SK-N-SH (cell line): ENCODE measurements at regions not wholly inside any gene's neighbourhood (a gene's known extent, or its start where the extent isn't known, plus 50 kb on each side); places are given as distances from the start of the nearest gene placed in this dataset.

Source experiments
- CTCF ChIA-PET: fragments of 300-600, 350-600 bp; formaldehyde crosslinking; extraction: SDS; loops from one replicate; lab custom pipeline; 2021; lab: Yijun Ruan, JAX
- POLR2A ChIA-PET: fragments of 350-600 bp; sonication (Branson Sonifier 250); formaldehyde crosslinking; extraction: SDS; loops from one replicate; lab custom pipeline; 2020; ENCODE audit warnings: antibody characterized with exemption, inconsistent platforms; lab: Yijun Ruan, JAX
- DNase-seq: peaks from one replicate; pipeline ENCODE4 v3.0.0; 2012
- H2AFZ ChIP-seq: fragments of 200-600 bp; sonication (generic); 2 replicates; pipeline ENCODE4 v1.8.1; 2016; ENCODE audit warnings: antibody characterized with exemption, mild to moderate bottlenecking, low read depth
- H3F3A ChIP-seq: fragments of 200-600 bp; sonication (generic); replicated peaks from 2 replicates; pipeline ENCODE3; 2016; ENCODE audit warnings: antibody characterized with exemption, mild to moderate bottlenecking; ENCODE audit not compliant: insufficient read depth
- H3K27ac ChIP-seq, 2 experiments: fragments of 200-500 bp in 1 of 2; fragments of 200-600 bp in 1 of 2; sonication (Bioruptor generic) in 1 of 2; sonication (generic), shearing (Covaris generic) in 1 of 2; 2 replicates each; pipeline versions ENCODE4 v1.5.1 to v1.6.1; 2014 to 2016; ENCODE audit warnings: low read depth in 2 of 2, inconsistent platforms in 1 of 2, low read length in 1 of 2, mild to moderate bottlenecking in 1 of 2, mixed read lengths in 1 of 2
- H3K27me3 ChIP-seq: fragments of 200-600 bp; sonication (generic), shearing (Covaris generic); 2 replicates; pipeline ENCODE4 v1.6.1; 2016; ENCODE audit warnings: mixed run types; ENCODE audit not compliant: insufficient read depth
- H3K36me3 ChIP-seq, 2 experiments: fragments of 200-500 bp in 1 of 2; fragments of 200-600 bp in 1 of 2; sonication (Bioruptor generic) in 1 of 2; sonication (generic) in 1 of 2; replicated peaks in 1 of 2; 2 replicates each; pipeline versions ENCODE3 to v1.5.1; 2014 to 2016; ENCODE audit warnings: low read length in 1 of 2, mild to moderate bottlenecking in 1 of 2; ENCODE audit not compliant: insufficient read depth in 2 of 2, control insufficient read depth in 1 of 2
- H3K4me1 ChIP-seq, 2 experiments: fragments of 200-500 bp in 1 of 2; fragments of 200-600 bp in 1 of 2; sonication (Bioruptor generic) in 1 of 2; sonication (generic), shearing (Covaris generic) in 1 of 2; 2 replicates each; pipeline versions ENCODE4 v1.5.1 to v1.6.1; 2014 to 2016; ENCODE audit warnings: low read depth in 1 of 2, low read length in 1 of 2, mixed run types in 1 of 2; ENCODE audit not compliant: insufficient read depth in 2 of 2, control insufficient read depth in 1 of 2
- H3K4me2 ChIP-seq: fragments of 200-600 bp; sonication (generic), shearing (Covaris generic); 2 replicates; pipeline ENCODE4 v1.6.1; 2017; ENCODE audit warnings: mixed run types
- H3K4me3 ChIP-seq, 2 experiments: fragments of 200-500 bp in 1 of 2; fragments of 200-600 bp in 1 of 2; sonication (Bioruptor generic) in 1 of 2; sonication (generic), shearing (Covaris generic) in 1 of 2; 2 replicates each; pipeline versions ENCODE4 v1.5.1 to v1.8.1; 2014 to 2016; ENCODE audit warnings: low read depth in 2 of 2, inconsistent platforms in 1 of 2, low read length in 1 of 2, mild to moderate bottlenecking in 1 of 2, mixed read lengths in 1 of 2, moderate library complexity in 1 of 2
- H3K79me2 ChIP-seq: fragments of 200-600 bp; sonication (generic); 2 replicates; pipeline ENCODE4 v1.8.1; 2017; ENCODE audit warnings: mild to moderate bottlenecking; ENCODE audit not compliant: insufficient read depth
- H3K9ac ChIP-seq: fragments of 200-600 bp; sonication (generic); 2 replicates; pipeline ENCODE4 v1.6.1; 2017; ENCODE audit warnings: mixed run types
- H3K9me2 ChIP-seq: fragments of 200-600 bp; sonication (generic); 2 replicates; pipeline ENCODE4 v1.6.1; 2017; ENCODE audit warnings: mixed run types
- H3K9me3 ChIP-seq: fragments of 200-600 bp; sonication (generic); 2 replicates; pipeline ENCODE4 v1.6.1; 2017; ENCODE audit warnings: mixed run types, mild to moderate bottlenecking, moderate library complexity
- H4K20me1 ChIP-seq: fragments of 200-600 bp; sonication (generic); 2 replicates; pipeline ENCODE4 v1.6.1; 2017; ENCODE audit warnings: mild to moderate bottlenecking, mixed run types; ENCODE audit not compliant: insufficient read depth
- EP300 ChIP-seq, 2 experiments: IDR thresholded peaks; 2 replicates each; pipeline versions ENCODE4 v1.4.0 to v1.6.1; 2012; ENCODE audit warnings: borderline replicate concordance in 1 of 2, low read depth in 1 of 2, low read length in 1 of 2
- FOXJ3 ChIP-seq: sonication (generic); formaldehyde crosslinking; IDR thresholded peaks from 2 replicates; pipeline ENCODE4 v1.5.1; 2020; ENCODE audit warnings: mild to moderate bottlenecking, missing genetic modification reagents
- GABPA ChIP-seq: IDR thresholded peaks from 2 replicates; pipeline ENCODE4 v1.4.0; 2012; ENCODE audit warnings: low read depth, mild to moderate bottlenecking
- GATA2 ChIP-seq: sonication (generic); formaldehyde crosslinking; IDR thresholded peaks from 2 replicates; pipeline ENCODE4 v1.5.0; 2020; ENCODE audit warnings: mild to moderate bottlenecking, missing genetic modification reagents
- JUND ChIP-seq: IDR thresholded peaks from 2 replicates; pipeline ENCODE4 v1.4.0; 2012
- MEF2A ChIP-seq: IDR thresholded peaks from 2 replicates; pipeline ENCODE4 v1.4.0; 2012; ENCODE audit warnings: low read depth, borderline replicate concordance
- NRF1 ChIP-seq: IDR thresholded peaks from 2 replicates; pipeline ENCODE4 v1.6.1; 2012; ENCODE audit warnings: low read depth, mild to moderate bottlenecking, low read length
- POLR2AphosphoS5 ChIP-seq: IDR thresholded peaks from 2 replicates; pipeline ENCODE4 v1.6.1; 2012; ENCODE audit warnings: low read depth, low read length
- RXRA ChIP-seq: IDR thresholded peaks from 2 replicates; pipeline ENCODE4 v1.4.0; 2012; ENCODE audit warnings: low read depth, mild to moderate bottlenecking, borderline replicate concordance
- SMC3 ChIP-seq: IDR thresholded peaks from 2 replicates; pipeline ENCODE4 v1.6.1; 2012; ENCODE audit warnings: low read depth, low read length, improper control_type of control experiment
- TCF12 ChIP-seq: IDR thresholded peaks from 2 replicates; pipeline ENCODE4 v1.4.0; 2012
- TEAD4 ChIP-seq: IDR thresholded peaks from 2 replicates; pipeline ENCODE4 v1.4.0; 2012; ENCODE audit warnings: mild to moderate bottlenecking, borderline replicate concordance; ENCODE audit not compliant: insufficient read depth
- WGBS: methylation state at CpG from one replicate; pipeline ENCODE4 v1.1.6; 2017; ENCODE audit warnings: low lambda C conversion rate; 5-methylcytosine and 5-hydroxymethylcytosine counted together
- TF ChIP-seq, protein P1 (sequence below): IDR thresholded peaks from 2 replicates; pipeline ENCODE4 v1.6.1; 2012; ENCODE audit warnings: mild to moderate bottlenecking, low read depth, low read length, moderate library complexity
- TF ChIP-seq, protein P2 (sequence below): fragments of 150-350 bp; IDR thresholded peaks from 2 replicates; pipeline ENCODE4 v1.6.1; 2017; ENCODE audit warnings: antibody characterized with exemption, low read length, low read depth, borderline replicate concordance
- TF ChIP-seq, protein P3 (sequence below): IDR thresholded peaks from 2 replicates; pipeline ENCODE4 v1.4.0; 2012; ENCODE audit warnings: low read depth, borderline replicate concordance

- no peaks in the 10 kb centered on the region for H3K36me3 ChIP-seq
- WGBS, result 2% methylated on average over 2 of the region's 2 CpGs
- no peaks in the 10 kb centered on the region for H3K9me3 ChIP-seq
- ChIA-PET POLR2A (no interaction called here), CTCF (no interaction called here)
- no peaks in the 10 kb centered on the region for H4K20me1 ChIP-seq
- H3K79me2 ChIP-seq, result no peaks in the 10 kb centered on the region
- no peak overlapping the region for H3K27ac ChIP-seq
- H3K4me1 ChIP-seq, result no peaks in the 10 kb centered on the region
- no peaks in the 10 kb centered on the region for H3K9me2 ChIP-seq
- H3K27me3 ChIP-seq, result no peaks in the 10 kb centered on the region
- H3K4me2 ChIP-seq, result 0 out of 2 replicates have a peak overlapping the region, but pooled peaks have one; percentile 9
- no peak overlapping the region for H3K4me3 ChIP-seq
- no peak for DNase-seq
- no peak for TF ChIP-seq EP300 (IDR thresholded peaks at IDR 0.05; ENCODE audit: borderline replicate concordance in 1 of 2, low read depth in 1 of 2, low read length in 1 of 2)
- TF ChIP-seq MEF2A, result no peak
- no peak for TF ChIP-seq FOXJ3 (CRISPR knock-in tag)
- TF ChIP-seq GABPA, result no peak
- no peak for TF ChIP-seq TCF12
- TF ChIP-seq, protein P1, sequence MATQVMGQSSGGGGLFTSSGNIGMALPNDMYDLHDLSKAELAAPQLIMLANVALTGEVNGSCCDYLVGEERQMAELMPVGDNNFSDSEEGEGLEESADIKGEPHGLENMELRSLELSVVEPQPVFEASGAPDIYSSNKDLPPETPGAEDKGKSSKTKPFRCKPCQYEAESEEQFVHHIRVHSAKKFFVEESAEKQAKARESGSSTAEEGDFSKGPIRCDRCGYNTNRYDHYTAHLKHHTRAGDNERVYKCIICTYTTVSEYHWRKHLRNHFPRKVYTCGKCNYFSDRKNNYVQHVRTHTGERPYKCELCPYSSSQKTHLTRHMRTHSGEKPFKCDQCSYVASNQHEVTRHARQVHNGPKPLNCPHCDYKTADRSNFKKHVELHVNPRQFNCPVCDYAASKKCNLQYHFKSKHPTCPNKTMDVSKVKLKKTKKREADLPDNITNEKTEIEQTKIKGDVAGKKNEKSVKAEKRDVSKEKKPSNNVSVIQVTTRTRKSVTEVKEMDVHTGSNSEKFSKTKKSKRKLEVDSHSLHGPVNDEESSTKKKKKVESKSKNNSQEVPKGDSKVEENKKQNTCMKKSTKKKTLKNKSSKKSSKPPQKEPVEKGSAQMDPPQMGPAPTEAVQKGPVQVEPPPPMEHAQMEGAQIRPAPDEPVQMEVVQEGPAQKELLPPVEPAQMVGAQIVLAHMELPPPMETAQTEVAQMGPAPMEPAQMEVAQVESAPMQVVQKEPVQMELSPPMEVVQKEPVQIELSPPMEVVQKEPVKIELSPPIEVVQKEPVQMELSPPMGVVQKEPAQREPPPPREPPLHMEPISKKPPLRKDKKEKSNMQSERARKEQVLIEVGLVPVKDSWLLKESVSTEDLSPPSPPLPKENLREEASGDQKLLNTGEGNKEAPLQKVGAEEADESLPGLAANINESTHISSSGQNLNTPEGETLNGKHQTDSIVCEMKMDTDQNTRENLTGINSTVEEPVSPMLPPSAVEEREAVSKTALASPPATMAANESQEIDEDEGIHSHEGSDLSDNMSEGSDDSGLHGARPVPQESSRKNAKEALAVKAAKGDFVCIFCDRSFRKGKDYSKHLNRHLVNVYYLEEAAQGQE, result no peak
- TF ChIP-seq, protein P2, sequence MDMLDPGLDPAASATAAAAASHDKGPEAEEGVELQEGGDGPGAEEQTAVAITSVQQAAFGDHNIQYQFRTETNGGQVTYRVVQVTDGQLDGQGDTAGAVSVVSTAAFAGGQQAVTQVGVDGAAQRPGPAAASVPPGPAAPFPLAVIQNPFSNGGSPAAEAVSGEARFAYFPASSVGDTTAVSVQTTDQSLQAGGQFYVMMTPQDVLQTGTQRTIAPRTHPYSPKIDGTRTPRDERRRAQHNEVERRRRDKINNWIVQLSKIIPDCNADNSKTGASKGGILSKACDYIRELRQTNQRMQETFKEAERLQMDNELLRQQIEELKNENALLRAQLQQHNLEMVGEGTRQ, result no peak
- TF ChIP-seq POLR2AphosphoS5, result no peak
- TF ChIP-seq SMC3, result no peak
- TF ChIP-seq JUND, result no peak
- TF ChIP-seq, all 33 proteins: peak for 0
- Histone ChIP-seq H3F3A (no peaks in the 10 kb centered on the region), H2AFZ (no peak overlapping the region), H3K9ac (no peak overlapping the region)
Observed at GRCh38 chr3:145959457-145960088, 201.4 kb downstream of the PLOD2 start.

DNA sequence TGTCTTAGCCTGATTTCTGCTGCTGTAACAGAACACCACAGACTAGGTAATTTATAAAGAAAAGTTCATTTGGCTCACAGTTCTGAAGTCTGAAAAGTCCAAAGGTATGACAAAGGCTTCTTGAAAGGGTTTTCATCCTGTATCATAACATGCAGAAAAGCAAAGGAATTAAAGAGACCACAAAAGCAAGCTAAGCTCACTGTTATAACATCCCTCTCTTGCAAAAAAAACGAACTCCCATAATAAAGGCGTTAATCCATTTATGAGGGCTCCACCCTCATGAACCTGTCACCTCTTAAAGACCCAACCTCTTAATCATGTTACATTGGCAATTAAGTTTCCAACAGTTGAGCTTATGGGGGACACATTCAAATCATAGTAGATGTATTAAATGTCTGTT is 197.9 kb downstream of the PLOD2 start:
- POLR2A ChIA-PET, result no interaction called here
- Histone ChIP-seq H2AFZ (no peak overlapping the region), H3K4me1 (no peaks in the 10 kb centered on the region), H3K79me2 (no peaks in the 10 kb centered on the region), H3K4me2 (no peak overlapping the region), H3K27me3 (no peaks in the 10 kb centered on the region), H3K9me3 (no peaks in the 10 kb centered on the region), H3F3A (no peaks in the 10 kb centered on the region), H3K9ac (no peak overlapping the region), H4K20me1 (no peaks in the 10 kb centered on the region), H3K36me3 (no peaks in the 10 kb centered on the region), H3K9me2 (no peaks in the 10 kb centered on the region), H3K4me3 (no peak overlapping the region), H3K27ac (no peak overlapping the region)
- DNase-seq, result no peak
- TF ChIP-seq GATA2 (no peak), NRF1 (no peak), SMC3 (no peak), MEF2A (no peak), RXRA (no peak), EP300 (IDR thresholded peaks at IDR 0.05; ENCODE audit: borderline replicate concordance in 1 of 2, low read depth in 1 of 2, low read length in 1 of 2) (no peak), TCF12 (no peak), TEAD4 (no peak)
- TF ChIP-seq, protein P3, sequence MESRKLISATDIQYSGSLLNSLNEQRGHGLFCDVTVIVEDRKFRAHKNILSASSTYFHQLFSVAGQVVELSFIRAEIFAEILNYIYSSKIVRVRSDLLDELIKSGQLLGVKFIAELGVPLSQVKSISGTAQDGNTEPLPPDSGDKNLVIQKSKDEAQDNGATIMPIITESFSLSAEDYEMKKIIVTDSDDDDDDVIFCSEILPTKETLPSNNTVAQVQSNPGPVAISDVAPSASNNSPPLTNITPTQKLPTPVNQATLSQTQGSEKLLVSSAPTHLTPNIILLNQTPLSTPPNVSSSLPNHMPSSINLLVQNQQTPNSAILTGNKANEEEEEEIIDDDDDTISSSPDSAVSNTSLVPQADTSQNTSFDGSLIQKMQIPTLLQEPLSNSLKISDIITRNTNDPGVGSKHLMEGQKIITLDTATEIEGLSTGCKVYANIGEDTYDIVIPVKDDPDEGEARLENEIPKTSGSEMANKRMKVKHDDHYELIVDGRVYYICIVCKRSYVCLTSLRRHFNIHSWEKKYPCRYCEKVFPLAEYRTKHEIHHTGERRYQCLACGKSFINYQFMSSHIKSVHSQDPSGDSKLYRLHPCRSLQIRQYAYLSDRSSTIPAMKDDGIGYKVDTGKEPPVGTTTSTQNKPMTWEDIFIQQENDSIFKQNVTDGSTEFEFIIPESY, result no peak
- TF ChIP-seq, protein P1, result no peak
- WGBS, result 7% methylated on average over 2 of the region's 2 CpGs
- CTCF ChIA-PET, result interaction anchor here (1.2 kb wide), 1 partner anchor 18 kb away, joined by 3 read pairs; no protein-coding TSS in a partner anchor
